Sigmoid colon (tissue), 3 donors: ENCODE measurements at regions not wholly inside any gene's neighbourhood (a gene's known extent, or its start where the extent isn't known, plus 50 kb on each side); places are given as distances from the start of the nearest gene placed in this dataset.

Experiments
- POLR2A ChIP-seq, 2 donors: fragments of 450-650 bp; IDR thresholded peaks; one replicate each; pipeline ENCODE4 v1.6.1; 2016; ENCODE audit warnings: antibody characterized with exemption in 2 of 2, mild to moderate bottlenecking in 2 of 2, moderate library complexity in 2 of 2
- TF ChIP-seq, protein P1 (sequence below), 4 experiments: fragments of 450-650 bp in 3 of 4; fragments of 200-600 bp in 1 of 4; IDR thresholded peaks; one replicate each; pipeline ENCODE4 v1.5.1; 2016 to 2019; ENCODE audit warnings: antibody characterized with exemption in 4 of 4, mild to moderate bottlenecking in 3 of 4, moderate library complexity in 2 of 4

DNA sequence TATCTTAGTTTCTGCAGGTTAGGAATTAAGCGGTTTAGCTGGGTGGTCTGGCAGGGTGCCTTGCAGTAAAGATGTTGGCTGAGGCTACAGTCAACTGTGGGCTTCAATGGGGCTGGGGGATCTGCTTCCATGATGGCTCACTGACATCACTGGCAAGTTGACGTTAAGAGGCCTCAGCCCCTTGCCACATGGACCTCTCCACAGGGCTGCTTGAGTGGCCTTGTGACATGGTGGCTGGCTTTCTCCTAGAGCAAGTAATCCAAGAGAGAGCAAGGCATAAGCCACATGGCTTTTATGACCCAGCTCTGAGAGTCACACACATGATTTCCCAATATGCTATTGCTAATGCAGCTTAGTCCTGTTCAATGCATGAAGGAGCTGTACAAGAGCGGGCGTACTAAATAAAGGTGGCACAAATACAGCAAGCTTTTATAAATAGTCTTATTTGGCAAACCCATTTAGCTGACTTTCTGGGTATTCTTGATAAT is 109.1 kb downstream of the SEPTIN7 start:
- TF ChIP-seq, protein P1, sequence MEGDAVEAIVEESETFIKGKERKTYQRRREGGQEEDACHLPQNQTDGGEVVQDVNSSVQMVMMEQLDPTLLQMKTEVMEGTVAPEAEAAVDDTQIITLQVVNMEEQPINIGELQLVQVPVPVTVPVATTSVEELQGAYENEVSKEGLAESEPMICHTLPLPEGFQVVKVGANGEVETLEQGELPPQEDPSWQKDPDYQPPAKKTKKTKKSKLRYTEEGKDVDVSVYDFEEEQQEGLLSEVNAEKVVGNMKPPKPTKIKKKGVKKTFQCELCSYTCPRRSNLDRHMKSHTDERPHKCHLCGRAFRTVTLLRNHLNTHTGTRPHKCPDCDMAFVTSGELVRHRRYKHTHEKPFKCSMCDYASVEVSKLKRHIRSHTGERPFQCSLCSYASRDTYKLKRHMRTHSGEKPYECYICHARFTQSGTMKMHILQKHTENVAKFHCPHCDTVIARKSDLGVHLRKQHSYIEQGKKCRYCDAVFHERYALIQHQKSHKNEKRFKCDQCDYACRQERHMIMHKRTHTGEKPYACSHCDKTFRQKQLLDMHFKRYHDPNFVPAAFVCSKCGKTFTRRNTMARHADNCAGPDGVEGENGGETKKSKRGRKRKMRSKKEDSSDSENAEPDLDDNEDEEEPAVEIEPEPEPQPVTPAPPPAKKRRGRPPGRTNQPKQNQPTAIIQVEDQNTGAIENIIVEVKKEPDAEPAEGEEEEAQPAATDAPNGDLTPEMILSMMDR (IDR thresholded peaks at IDR 0.05), result no peak
- TF ChIP-seq POLR2A (IDR thresholded peaks at IDR 0.05), result no peak
